Dendritic cell treated with granulocyte-macrophage colony-stimulating factor and Interleukin-4, amounts not matched to agents 40 ng/mL and 50 ng/mL, for 4 days (primary cell): ENCODE measurements at regions not wholly inside any gene's neighbourhood (a gene's known extent, or its start where the extent isn't known, plus 50 kb on each side); places are given as distances from the start of the nearest gene placed in this dataset.

Experiments used
- H3K27ac Mint-ChIP-seq: one replicate; pipeline ENCODE4 v1.8.0; 2022; ENCODE audit warnings: mild to moderate bottlenecking, mixed read lengths
- H3K27me3 Mint-ChIP-seq: one replicate; pipeline ENCODE4 v1.8.0; 2022; ENCODE audit warnings: mild to moderate bottlenecking, mixed read lengths
- H3K36me3 Mint-ChIP-seq: one replicate; pipeline ENCODE4 v1.8.0; 2022; ENCODE audit warnings: low read depth, mixed read lengths
- H3K4me1 Mint-ChIP-seq: one replicate; pipeline ENCODE4 v1.8.0; 2022; ENCODE audit warnings: low read depth, mixed read lengths
- H3K4me3 Mint-ChIP-seq: one replicate; pipeline ENCODE4 v1.8.0; 2022; ENCODE audit warnings: mild to moderate bottlenecking, moderate library complexity, mixed read lengths
- H3K9me3 Mint-ChIP-seq: one replicate; pipeline ENCODE4 v1.8.0; 2022; ENCODE audit warnings: mixed read lengths
- intact Hi-C: fragments of 100-400 bp; cut with micrococcal nuclease; formaldehyde crosslinking; loops from one replicate; pipeline ENCODE4 v1.15.0; 2022

GRCh38 chr10:128993443-128993842 lies 473.6 kb upstream of the MGMT start:
- Mint-ChIP-seq H3K27me3 (peaks cover 1% of the 10 kb centered on the region), H3K27ac (no peak overlapping the region), H3K9me3 (no peaks in the 10 kb centered on the region), H3K36me3 (no peaks in the 10 kb centered on the region), H3K4me1 (no peaks in the 10 kb centered on the region), H3K4me3 (no peak overlapping the region)
- intact Hi-C loops: no loop called here

- H3K4me1 Mint-ChIP-seq: no peaks in the 10 kb centered on the region
- no peak overlapping the region for H3K27ac Mint-ChIP-seq
- no peak overlapping the region for H3K4me3 Mint-ChIP-seq
- H3K27me3 Mint-ChIP-seq: peaks cover 1% of the 10 kb centered on the region
- H3K36me3 Mint-ChIP-seq: no peaks in the 10 kb centered on the region
- no peaks in the 10 kb centered on the region for H3K9me3 Mint-ChIP-seq
- intact Hi-C loops: no loop called here
Observed at GRCh38 chr10:128993911-128994538, 473.0 kb upstream of the MGMT start.

DNA sequence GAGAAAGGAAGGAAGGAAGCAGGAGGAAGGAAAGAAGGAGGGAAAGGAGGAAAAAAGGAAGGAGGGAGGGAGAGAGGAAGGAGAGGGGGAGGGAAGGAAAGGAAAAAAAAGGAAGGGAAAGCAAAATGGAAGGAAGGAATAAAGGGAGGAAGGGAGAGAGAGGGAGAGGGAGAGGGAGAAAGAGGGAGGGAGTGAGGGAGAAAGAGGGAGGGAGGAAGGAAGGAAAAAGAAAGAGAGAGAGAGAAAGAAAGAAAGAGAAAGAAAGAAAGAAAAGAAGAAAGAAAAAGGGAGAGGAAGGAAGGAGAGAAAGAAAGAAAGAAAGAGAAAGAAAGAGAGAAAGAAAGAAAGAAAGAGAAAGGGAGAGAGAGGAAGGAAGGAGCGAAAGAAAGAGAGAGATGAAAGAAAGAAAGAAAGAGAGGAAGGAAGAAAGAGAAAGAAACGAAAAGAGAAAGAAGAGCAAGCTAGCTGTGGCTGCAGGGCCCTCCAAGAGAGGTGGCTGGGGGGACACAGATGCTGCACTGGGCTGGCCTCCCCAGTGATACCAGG lies 472.4 kb upstream of the MGMT start:
- intact Hi-C loops: no loop called here
- Mint-ChIP-seq H3K4me3 (no peak overlapping the region), H3K27me3 (peaks cover 1% of the 10 kb centered on the region), H3K4me1 (no peaks in the 10 kb centered on the region), H3K27ac (no peak overlapping the region), H3K9me3 (no peaks in the 10 kb centered on the region), H3K36me3 (no peaks in the 10 kb centered on the region)

GRCh38 chr10:128995676-128996075 lies 471.4 kb upstream of the MGMT start:
- no peaks in the 10 kb centered on the region for H3K27me3 Mint-ChIP-seq
- H3K36me3 Mint-ChIP-seq: no peaks in the 10 kb centered on the region
- H3K9me3 Mint-ChIP-seq: no peaks in the 10 kb centered on the region
- H3K4me3 Mint-ChIP-seq: no peak overlapping the region
- intact Hi-C loops: no loop called here
- no peaks in the 10 kb centered on the region for H3K4me1 Mint-ChIP-seq
- H3K27ac Mint-ChIP-seq: no peak overlapping the region

GRCh38 chr10:128996092-128996491 lies 470.9 kb upstream of the MGMT start:
- H3K27ac Mint-ChIP-seq: no peak overlapping the region
- no peaks in the 10 kb centered on the region for H3K9me3 Mint-ChIP-seq
- intact Hi-C loops: no loop called here
- no peaks in the 10 kb centered on the region for H3K36me3 Mint-ChIP-seq
- H3K4me3 Mint-ChIP-seq: no peak overlapping the region
- no peaks in the 10 kb centered on the region for H3K4me1 Mint-ChIP-seq
- no peaks in the 10 kb centered on the region for H3K27me3 Mint-ChIP-seq

DNA sequence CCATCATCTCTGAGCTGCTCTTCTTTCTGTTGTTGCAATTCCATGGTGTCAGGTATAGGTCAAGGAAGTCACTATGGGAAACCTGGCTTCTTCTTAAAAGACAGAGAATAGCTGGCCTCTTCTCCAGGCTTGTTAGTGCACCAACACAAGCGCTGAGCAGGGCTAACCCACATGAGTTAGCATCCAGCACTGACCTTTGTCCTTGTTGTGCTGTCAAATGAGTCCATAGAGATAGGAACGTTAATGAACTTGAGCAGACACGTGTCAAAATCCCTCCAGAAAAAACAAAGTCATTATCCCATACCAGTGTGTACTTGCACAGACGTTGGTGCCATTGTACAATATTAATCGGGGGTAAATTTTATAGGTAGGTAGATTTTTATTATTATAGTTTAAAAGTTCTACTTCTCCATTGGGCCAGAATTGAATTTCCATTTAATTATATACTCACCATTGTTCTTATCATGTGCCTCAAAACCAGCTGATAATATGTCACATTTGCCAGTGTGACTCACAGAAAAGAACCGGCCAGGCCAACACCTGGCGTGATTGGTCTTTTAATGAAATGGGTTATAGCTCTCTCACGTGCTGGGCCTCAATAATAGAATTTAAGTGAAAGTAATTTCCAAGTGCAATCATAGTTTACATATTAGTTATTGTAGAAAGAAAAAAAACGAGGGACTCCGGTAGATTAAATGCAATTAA lies 468.8 kb upstream of the MGMT start:
- H3K9me3 Mint-ChIP-seq: no peaks in the 10 kb centered on the region
- no peaks in the 10 kb centered on the region for H3K4me1 Mint-ChIP-seq
- no peak overlapping the region for H3K4me3 Mint-ChIP-seq
- no peaks in the 10 kb centered on the region for H3K27me3 Mint-ChIP-seq
- H3K27ac Mint-ChIP-seq: no peak overlapping the region
- intact Hi-C loops: no loop called here
- H3K36me3 Mint-ChIP-seq: no peaks in the 10 kb centered on the region

DNA sequence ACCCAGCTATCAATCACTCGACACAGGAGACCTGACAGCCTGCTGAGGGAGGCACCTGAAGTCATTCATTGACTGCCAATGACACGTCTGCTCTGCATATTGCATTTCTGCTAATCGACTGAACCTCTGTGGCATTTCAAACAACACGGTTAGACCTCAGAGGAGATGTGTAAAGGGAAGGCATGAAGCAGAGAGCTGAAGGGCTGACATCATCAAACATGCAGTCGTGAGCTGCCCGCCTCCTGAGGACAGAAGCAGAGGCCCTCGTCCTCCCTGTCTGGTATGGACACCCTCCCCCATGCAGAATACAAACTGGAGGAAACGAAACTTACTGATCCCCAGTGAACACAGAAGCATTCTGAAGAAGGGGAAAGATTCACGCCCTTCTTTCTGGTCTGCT lies 462.6 kb upstream of the MGMT start:
- H3K27me3 Mint-ChIP-seq: peaks cover 2% of the 10 kb centered on the region
- no peaks in the 10 kb centered on the region for H3K36me3 Mint-ChIP-seq
- H3K9me3 Mint-ChIP-seq: no peaks in the 10 kb centered on the region
- no peaks in the 10 kb centered on the region for H3K4me1 Mint-ChIP-seq
- no peak overlapping the region for H3K4me3 Mint-ChIP-seq
- no peak overlapping the region for H3K27ac Mint-ChIP-seq
- intact Hi-C loops: no loop called here

GRCh38 chr10:129005080-129005479 lies 462.0 kb upstream of the MGMT start:
- intact Hi-C loops: no loop called here

DNA sequence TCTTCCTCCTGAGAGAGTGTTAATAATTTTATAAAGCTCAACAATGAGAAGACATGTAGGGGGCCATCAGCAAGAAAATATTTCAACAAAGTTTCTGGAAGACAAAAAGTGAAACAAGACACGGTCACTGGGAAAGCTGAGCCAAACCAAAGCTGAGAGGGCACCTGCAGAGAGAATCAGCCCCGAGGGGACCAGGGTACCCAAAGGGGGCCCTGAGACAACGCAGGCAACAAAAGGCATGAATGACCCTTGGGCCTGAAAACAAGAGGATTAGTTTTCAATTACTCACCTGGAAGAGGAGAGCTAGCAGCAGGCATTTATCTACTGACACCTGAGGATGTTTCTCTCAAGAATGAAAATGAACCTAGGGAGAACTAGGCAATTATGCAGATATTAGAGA lies 461.2 kb upstream of the MGMT start:
- no peak overlapping the region for H3K4me3 Mint-ChIP-seq
- H3K9me3 Mint-ChIP-seq: no peaks in the 10 kb centered on the region
- intact Hi-C loops: no loop called here
- H3K4me1 Mint-ChIP-seq: no peaks in the 10 kb centered on the region
- H3K27ac Mint-ChIP-seq: no peak overlapping the region
- peaks cover 2% of the 10 kb centered on the region for H3K27me3 Mint-ChIP-seq
- H3K36me3 Mint-ChIP-seq: no peaks in the 10 kb centered on the region

More at GRCh38 chr10:129005080-129005479, 462.0 kb upstream of the MGMT start:
- Mint-ChIP-seq H3K4me1 (no peaks in the 10 kb centered on the region), H3K9me3 (no peaks in the 10 kb centered on the region), H3K4me3 (no peak overlapping the region), H3K27ac (no peak overlapping the region), H3K27me3 (peaks cover 2% of the 10 kb centered on the region), H3K36me3 (no peaks in the 10 kb centered on the region)

DNA sequence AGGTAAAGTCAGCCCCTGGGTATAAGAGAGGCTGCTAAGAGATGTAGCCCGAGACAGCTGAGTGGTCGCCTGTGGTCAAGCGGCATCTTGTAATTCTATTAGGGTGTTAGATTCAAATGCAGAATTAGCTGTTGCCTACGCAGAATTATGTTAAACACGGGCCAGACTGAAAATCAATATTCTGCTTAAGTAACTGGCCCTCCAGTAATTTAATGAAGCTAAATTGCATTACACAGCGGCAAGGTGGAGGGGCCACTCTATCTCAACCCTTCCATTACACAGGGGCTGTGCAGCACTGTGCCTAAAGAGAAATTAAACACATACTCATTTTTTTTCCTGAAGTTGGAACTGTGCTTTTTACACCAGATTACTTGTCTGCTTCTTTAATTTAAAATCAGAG lies 448.5 kb upstream of the MGMT start:
- no peaks in the 10 kb centered on the region for H3K36me3 Mint-ChIP-seq
- H3K4me1 Mint-ChIP-seq: no peaks in the 10 kb centered on the region
- H3K9me3 Mint-ChIP-seq: no peaks in the 10 kb centered on the region
- H3K27ac Mint-ChIP-seq: no peak overlapping the region
- no peaks in the 10 kb centered on the region for H3K27me3 Mint-ChIP-seq
- intact Hi-C loops: no loop called here
- H3K4me3 Mint-ChIP-seq: no peak overlapping the region

GRCh38 chr10:129020651-129021330 lies 446.2 kb upstream of the MGMT start:
- no peaks in the 10 kb centered on the region for H3K9me3 Mint-ChIP-seq
- H3K4me3 Mint-ChIP-seq: no peak overlapping the region

DNA sequence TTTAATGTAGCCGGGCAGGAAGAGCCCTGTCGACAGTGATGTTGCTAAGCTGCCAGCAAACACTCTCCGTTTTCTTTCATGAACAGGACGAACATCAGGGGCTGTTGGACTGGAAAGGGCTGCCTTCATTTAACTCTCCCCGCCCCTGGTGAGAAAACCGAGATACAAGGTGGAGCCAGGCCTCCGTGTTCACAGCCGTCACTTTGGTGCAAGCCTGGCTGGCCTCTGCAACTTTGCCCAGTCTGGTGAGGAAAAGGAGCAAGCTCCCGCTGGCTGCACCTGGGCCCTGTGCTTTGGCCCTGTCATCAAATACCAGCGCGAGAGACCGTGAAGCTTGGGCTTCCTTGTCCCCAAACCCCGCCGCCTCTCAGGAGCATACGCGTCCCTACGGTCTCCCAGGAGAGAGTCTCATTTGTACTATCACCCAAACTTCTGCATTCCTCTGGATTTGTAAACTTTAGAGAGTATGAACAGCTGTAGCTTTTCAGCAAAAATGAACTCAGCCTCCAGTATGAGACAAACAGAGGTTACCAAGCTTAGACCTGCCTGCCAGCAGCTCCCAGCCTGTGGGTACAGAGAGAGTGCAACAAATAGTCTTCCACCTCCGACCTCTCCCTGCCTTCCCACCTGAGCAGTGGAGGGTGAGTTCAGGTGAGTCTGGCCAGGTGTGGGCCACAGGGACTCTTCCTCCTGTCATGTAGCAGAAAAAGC lies 445.3 kb upstream of the MGMT start:
- no peaks in the 10 kb centered on the region for H3K27me3 Mint-ChIP-seq
- H3K27ac Mint-ChIP-seq: no peak overlapping the region
- no peak overlapping the region for H3K4me3 Mint-ChIP-seq
- H3K4me1 Mint-ChIP-seq: no peaks in the 10 kb centered on the region
- H3K36me3 Mint-ChIP-seq: no peaks in the 10 kb centered on the region
- intact Hi-C loops: no loop called here
- H3K9me3 Mint-ChIP-seq: no peaks in the 10 kb centered on the region

More at GRCh38 chr10:129020651-129021330, 446.2 kb upstream of the MGMT start:
- H3K36me3 Mint-ChIP-seq: no peaks in the 10 kb centered on the region
- H3K27ac Mint-ChIP-seq: no peak overlapping the region
- H3K4me1 Mint-ChIP-seq: no peaks in the 10 kb centered on the region
- H3K27me3 Mint-ChIP-seq: no peaks in the 10 kb centered on the region
- intact Hi-C loops: no loop called here

DNA sequence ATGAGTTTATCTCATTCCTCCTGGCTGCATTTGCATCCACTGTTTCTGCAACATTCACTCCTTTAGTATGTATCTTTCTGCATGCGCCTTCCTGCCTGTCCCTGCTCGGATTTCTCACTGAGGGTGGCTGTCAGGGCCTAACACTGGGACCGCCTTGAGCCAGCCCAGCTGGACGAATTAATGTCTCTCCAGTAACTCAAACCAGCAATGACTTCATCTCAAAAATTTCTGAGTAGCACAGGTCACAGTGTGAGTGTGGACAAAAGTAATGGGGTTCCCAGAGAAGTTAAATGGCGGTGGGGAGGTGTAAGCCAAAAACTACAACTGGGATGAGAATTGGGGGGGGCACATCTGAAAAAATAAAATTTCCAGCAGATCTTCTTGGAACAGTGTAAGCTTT lies 444.0 kb upstream of the MGMT start:
- intact Hi-C loops: no loop called here
- no peaks in the 10 kb centered on the region for H3K36me3 Mint-ChIP-seq
- no peaks in the 10 kb centered on the region for H3K27me3 Mint-ChIP-seq
- no peaks in the 10 kb centered on the region for H3K4me1 Mint-ChIP-seq
- H3K4me3 Mint-ChIP-seq: no peak overlapping the region
- no peaks in the 10 kb centered on the region for H3K9me3 Mint-ChIP-seq
- no peak overlapping the region for H3K27ac Mint-ChIP-seq

- Mint-ChIP-seq H3K4me3 (no peak overlapping the region), H3K9me3 (no peaks in the 10 kb centered on the region), H3K27me3 (no peaks in the 10 kb centered on the region), H3K27ac (no peak overlapping the region), H3K4me1 (no peaks in the 10 kb centered on the region), H3K36me3 (no peaks in the 10 kb centered on the region)
- intact Hi-C loops: no loop called here
Observed at GRCh38 chr10:129024046-129024445, 443.0 kb upstream of the MGMT start.
